ENCODE measurements at regions not wholly inside any gene's neighbourhood (a gene's known extent, or its start where the extent isn't known, plus 50 kb on each side); places are given as distances from the start of the nearest gene placed in this dataset.
"Not testable (repeated sequence)": the region's sequence is repeated elsewhere in the genome, so short reads cannot be mapped to it uniquely, and the experiment has no call there.

- H3K9me3 Mint-ChIP-seq, H3K27ac Mint-ChIP-seq, DNase-seq, ATAC-seq, H3K36me3 Mint-ChIP-seq, H3K27me3 Mint-ChIP-seq, H3K4me3 Mint-ChIP-seq: not testable (repeated sequence)
- POLR2A ChIA-PET = interaction anchor here (0.8 kb wide), 1 partner anchor 142 kb away, joined by 3 read pairs; no protein-coding TSS in a partner anchor
- H3K4me1 Mint-ChIP-seq = peaks cover 7 to 23% (median 12%) of the 10 kb centered on the region in 4 donors
Measured at GRCh38 chr17:83192789-83193335, 113.5 kb downstream of the METRNL start.

DNA sequence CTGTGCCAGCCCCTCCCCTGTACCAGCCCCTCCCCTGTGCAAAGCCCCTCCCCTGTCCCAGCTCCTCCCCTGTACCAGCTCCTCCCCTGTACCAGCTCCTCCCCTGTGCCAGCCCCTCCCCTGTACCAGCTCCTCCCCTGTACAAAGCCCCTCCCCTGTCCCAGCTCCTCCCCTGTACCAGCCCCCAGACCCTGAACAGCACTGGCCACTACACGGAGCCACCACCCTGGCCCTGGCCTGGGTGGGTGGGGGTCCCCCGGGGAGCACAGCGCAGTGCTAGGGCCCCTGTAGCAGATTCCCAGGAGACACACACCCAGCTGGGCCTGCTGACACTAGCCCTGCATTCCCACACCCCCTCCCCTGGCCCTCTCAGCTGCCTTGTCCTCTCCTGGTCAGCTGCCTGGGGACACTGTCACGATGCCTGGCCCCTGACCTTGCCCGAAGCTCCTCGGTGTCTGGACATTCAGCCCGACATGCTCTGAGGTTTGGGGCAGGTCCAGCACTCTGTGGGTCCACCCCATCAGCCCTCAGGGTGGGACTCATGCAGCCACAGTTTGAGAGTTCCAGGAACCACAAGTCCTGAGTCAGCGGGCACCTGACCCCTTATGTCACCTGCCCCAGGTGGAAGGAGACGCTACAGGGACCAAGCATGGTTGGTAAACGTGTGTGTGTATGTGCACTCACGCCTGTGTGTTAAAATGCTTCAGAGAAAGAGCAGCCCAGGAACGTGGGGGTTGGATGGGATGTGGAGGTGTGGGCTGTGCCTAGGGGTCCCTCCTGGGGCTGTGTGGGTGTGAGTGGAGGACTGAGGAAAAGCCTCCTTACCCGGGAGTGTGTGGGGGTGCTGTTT, 114.2 kb downstream of the METRNL start:
- peak; percentile 37 to 59 for ATAC-seq
- Mint-ChIP-seq H3K9me3 (no peaks in the 10 kb centered on the region), H3K4me3 (peak overlapping the region in 6 of 10 donors; percentile 37 to 72 (median 54)), H3K27ac (peak overlapping the region in 6 of 10 donors; percentile 46 to 76 (median 60)), H3K36me3 (no peaks in the 10 kb centered on the region), H3K27me3 (no peaks in the 10 kb centered on the region), H3K4me1 (peaks cover 6 to 25% (median 13%) of the 10 kb centered on the region in 4 donors)
- peak in 2 of 10 donors; percentile 17 to 61 for DNase-seq
- POLR2A ChIA-PET = interaction anchor here (0.8 kb wide), 1 partner anchor 142 kb away, joined by 3 read pairs; no protein-coding TSS in a partner anchor

DNA sequence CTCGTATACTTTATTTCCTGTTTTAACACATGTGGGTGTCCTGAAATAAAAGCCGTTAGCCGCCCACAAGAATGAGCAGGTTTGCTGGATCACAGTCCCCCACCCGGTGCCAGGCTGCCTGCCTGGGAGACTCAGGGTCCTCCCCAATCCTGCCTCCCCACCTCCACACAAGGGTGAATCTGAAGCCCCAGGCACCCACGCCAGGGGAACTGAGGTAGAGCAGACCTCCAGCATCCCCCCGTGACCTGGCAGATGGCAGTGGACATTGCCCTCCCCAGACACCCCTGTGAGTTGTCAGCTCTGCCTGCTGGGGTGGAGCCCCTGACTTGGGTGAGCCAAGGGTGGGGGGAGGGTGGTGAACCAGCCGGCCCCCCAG, 114.8 kb downstream of the METRNL start:
- Mint-ChIP-seq H3K36me3 (no peaks in the 10 kb centered on the region), H3K27ac (peak overlapping the region in 4 of 10 donors; percentile 46 to 76 (median 54)), H3K27me3 (no peaks in the 10 kb centered on the region), H3K9me3 (no peaks in the 10 kb centered on the region), H3K4me1 (peaks cover 9 to 30% (median 18%) of the 10 kb centered on the region in 4 donors), H3K4me3 (peak overlapping the region in 5 of 10 donors; percentile 37 to 72 (median 51))
- ATAC-seq = no peak
- POLR2A ChIA-PET = no interaction called here
- peak in 1 of 10 donors; percentile 30 for DNase-seq

DNA sequence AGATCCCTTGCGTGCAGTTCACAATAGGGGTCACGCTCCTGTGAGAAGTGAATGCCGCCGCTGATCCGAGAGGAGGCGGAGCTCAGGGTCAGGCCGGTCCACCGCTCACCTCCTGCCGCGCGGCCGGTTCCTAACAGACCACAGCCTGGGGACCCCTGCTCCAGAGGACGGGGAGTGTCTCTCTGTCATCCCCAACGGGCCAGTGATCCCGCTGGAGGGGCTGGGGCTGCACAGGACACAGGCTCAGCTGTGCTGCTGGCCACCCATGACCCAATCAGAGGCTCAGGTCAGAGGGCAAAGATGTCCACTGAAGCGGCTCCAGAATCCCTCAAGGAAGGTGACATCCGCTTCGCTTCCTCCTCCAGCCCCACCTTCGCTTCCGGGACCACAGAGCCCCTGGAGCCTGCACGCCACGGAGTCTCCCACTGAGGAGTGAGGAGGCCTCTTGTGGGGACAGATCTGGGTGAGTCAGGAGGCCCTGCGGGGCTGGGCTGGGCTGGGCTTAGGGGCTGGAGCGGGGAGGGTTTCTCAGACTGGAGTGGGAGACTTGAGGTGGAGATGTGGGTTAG, 115.4 kb downstream of the METRNL start:
- DNase-seq (peak in 2 of 10 donors; percentile 0 to 59), ATAC-seq (no peak)
- POLR2A ChIA-PET = no interaction called here
- H3K36me3 Mint-ChIP-seq = no peaks in the 10 kb centered on the region
- H3K4me3 Mint-ChIP-seq = no peak overlapping the region
- no peaks in the 10 kb centered on the region for H3K9me3 Mint-ChIP-seq
- no peaks in the 10 kb centered on the region for H3K27me3 Mint-ChIP-seq
- peaks cover 15 to 37% (median 25%) of the 10 kb centered on the region in 4 donors for H3K4me1 Mint-ChIP-seq
- H3K27ac Mint-ChIP-seq = no peak overlapping the region

DNA sequence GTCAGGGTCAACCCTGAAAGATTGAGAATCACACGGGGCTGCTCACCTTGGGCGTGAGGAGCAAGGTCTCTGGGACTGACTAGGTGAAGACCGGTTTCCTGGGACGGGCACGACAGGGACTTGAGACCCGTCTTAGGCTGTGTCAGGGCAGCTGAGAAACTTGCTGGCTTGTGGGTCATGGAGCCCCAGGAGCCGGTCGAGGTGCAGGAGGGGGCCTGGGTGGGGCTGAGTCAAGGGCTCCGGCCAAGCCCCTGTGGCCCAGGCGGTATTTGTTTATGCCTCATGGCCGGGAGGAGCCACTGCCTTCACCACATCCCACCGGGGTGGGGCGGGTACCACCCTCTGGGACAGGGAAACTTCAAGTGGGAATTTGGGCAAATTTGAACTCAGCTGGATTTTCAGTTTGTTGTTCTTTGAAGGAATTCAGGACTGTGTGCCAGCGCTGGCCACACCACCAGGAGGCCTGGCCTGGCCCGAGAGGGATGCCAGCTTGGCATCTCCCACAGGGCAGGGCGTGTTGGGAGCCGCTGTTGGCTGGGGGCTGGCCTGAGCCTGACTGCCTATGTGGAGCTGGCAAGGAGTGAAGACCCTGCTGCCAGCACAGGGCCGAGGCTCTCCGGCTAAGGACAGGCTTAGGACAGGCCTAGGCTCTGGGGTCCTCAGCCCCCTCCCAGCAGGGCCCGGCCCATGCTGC, 116.1 kb downstream of the METRNL start:
- no peaks in the 10 kb centered on the region for H3K27me3 Mint-ChIP-seq
- H3K27ac Mint-ChIP-seq = no peak overlapping the region
- no peaks in the 10 kb centered on the region for H3K36me3 Mint-ChIP-seq
- no peak for ATAC-seq
- POLR2A ChIA-PET = no interaction called here
- peaks cover 21 to 43% (median 31%) of the 10 kb centered on the region in 4 donors for H3K4me1 Mint-ChIP-seq
- H3K4me3 Mint-ChIP-seq = no peak overlapping the region
- peak in 1 of 10 donors; percentile 0 for DNase-seq
- H3K9me3 Mint-ChIP-seq = no peaks in the 10 kb centered on the region

- POLR2A ChIA-PET = no interaction called here
- H3K36me3 Mint-ChIP-seq = no peaks in the 10 kb centered on the region
- DNase-seq = peak in 1 of 10 donors; percentile 59
- ATAC-seq = no peak
- peak overlapping the region in 1 of 10 donors; percentile 58 for H3K27ac Mint-ChIP-seq
- no peaks in the 10 kb centered on the region for H3K9me3 Mint-ChIP-seq
- H3K27me3 Mint-ChIP-seq = no peaks in the 10 kb centered on the region
- H3K4me1 Mint-ChIP-seq = peaks cover 20 to 47% (median 37%) of the 10 kb centered on the region in 4 donors
- H3K4me3 Mint-ChIP-seq = no peak overlapping the region
Measured at GRCh38 chr17:83196024-83196365, 116.6 kb downstream of the METRNL start.

DNA sequence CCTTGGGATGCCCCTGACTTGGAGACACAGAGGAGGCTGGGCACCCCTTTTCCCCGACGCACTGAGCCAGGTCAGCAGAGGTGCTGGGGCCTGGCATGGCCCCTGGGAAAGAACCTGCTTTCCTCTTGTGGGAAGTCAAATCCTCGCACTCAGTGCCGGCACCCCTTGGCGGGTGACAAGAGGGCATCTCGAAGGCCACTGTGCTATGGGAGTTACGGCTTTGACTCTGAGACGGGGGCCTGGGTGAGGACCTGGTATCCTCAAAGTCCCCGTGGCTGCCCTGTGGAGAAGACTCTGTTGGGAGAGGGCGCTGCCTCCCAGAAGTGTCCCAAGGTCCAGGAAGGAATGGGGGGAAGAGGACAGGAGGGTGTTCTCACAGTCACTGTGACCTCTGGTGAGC, 117.0 kb downstream of the METRNL start:
- DNase-seq = peak in 1 of 10 donors; percentile 15
- no peaks in the 10 kb centered on the region for H3K27me3 Mint-ChIP-seq
- ATAC-seq = no peak
- no peaks in the 10 kb centered on the region for H3K9me3 Mint-ChIP-seq
- H3K36me3 Mint-ChIP-seq = no peaks in the 10 kb centered on the region
- H3K27ac Mint-ChIP-seq = no peak overlapping the region
- peaks cover 20 to 47% (median 40%) of the 10 kb centered on the region in 4 donors for H3K4me1 Mint-ChIP-seq
- H3K4me3 Mint-ChIP-seq = no peak overlapping the region
- POLR2A ChIA-PET = no interaction called here

- H3K27me3 Mint-ChIP-seq = no peaks in the 10 kb centered on the region
- POLR2A ChIA-PET = no interaction called here
- H3K4me1 Mint-ChIP-seq = peaks cover 21 to 54% (median 45%) of the 10 kb centered on the region in 4 donors
- H3K27ac Mint-ChIP-seq = peak overlapping the region in 4 of 10 donors; percentile 11 to 71 (median 51)
- H3K36me3 Mint-ChIP-seq = no peaks in the 10 kb centered on the region
- H3K4me3 Mint-ChIP-seq = peak overlapping the region in 1 of 10 donors; percentile 22
- DNase-seq = peak in 1 of 10 donors; percentile 50
- no peak for ATAC-seq
- no peaks in the 10 kb centered on the region for H3K9me3 Mint-ChIP-seq
Measured at GRCh38 chr17:83196973-83197880, 117.8 kb downstream of the METRNL start.

DNA sequence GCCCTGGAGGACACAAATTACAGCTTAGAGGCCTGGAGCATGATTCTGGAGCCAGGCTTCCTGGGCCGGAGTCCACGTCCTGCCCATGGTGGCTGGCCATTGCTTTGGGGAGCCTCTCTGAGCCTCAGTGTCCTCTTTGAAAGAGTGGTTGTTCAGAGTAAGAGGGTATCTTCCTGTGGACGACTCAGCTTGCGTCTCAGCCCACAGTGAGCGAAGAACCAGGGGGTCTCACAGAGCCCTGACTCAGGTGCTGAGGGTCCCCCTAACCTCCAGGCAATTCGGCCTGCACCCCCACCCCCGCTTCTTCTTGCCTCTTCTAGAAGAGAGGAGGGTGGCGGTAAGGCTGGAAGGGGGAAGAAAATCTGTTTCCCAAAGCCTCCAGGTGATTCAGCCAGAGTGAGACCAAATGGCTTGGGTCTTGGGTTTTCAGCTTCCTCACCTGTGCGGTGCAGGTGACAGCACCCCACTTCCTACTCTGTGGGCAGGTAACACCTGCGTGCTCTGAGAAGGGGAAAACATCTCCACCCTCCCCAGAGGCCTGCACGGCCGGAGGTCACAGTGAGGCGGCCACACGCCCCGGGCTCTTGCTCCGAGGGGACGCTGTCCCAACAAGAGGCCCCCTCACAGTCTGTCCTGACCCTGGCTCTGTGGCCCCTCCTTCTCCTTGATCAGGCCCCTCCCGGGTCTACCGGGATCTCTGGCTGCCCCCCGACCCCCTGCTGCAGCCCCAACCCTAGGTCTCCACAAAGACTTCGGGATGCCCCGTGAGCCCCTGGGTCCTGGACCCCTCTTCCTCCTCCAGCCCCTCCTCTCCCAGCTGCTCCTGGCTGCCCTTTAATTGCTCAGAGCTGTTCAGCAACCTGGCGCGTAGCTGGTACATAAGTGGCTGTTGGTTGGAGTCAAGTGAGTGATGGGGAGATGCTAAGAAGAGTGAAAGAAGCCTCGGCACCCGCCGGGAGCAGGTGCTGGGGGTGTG, 119.2 kb downstream of the METRNL start:
- ATAC-seq (peak in 1 of 2 donors; percentile 26), DNase-seq (peak in 3 of 10 donors; percentile 2 to 53 (median 20))
- peaks cover 22 to 62% (median 43%) of the 10 kb centered on the region in 4 donors for H3K4me1 Mint-ChIP-seq
- no peaks in the 10 kb centered on the region for H3K9me3 Mint-ChIP-seq
- peak overlapping the region; percentile 41 to 96 (median 88) for H3K27ac Mint-ChIP-seq
- no peaks in the 10 kb centered on the region for H3K27me3 Mint-ChIP-seq
- H3K36me3 Mint-ChIP-seq = no peaks in the 10 kb centered on the region
- POLR2A ChIA-PET = no interaction called here
- H3K4me3 Mint-ChIP-seq = peak overlapping the region; percentile 77 to 92 (median 87)

- H3K36me3 Mint-ChIP-seq = no peaks in the 10 kb centered on the region
- POLR2A ChIA-PET = interaction anchor here (0.6 kb wide), 1 partner anchor 441 kb away, joined by 7 read pairs; no protein-coding TSS in a partner anchor
- no peaks in the 10 kb centered on the region for H3K27me3 Mint-ChIP-seq
- H3K4me1 Mint-ChIP-seq = peaks cover 21 to 61% (median 35%) of the 10 kb centered on the region in 4 donors
- DNase-seq (peak in 5 of 10 donors; percentile 15 to 67 (median 36)), ATAC-seq (peak; percentile 59 to 62)
- peak overlapping the region; percentile 41 to 96 (median 88) for H3K27ac Mint-ChIP-seq
- no peaks in the 10 kb centered on the region for H3K9me3 Mint-ChIP-seq
- peak overlapping the region; percentile 77 to 92 (median 87) for H3K4me3 Mint-ChIP-seq
Measured at GRCh38 chr17:83199500-83200201, 120.2 kb downstream of the METRNL start.
